Iris pigment epithelial cell (primary cell): ENCODE measurements at regions not wholly inside any gene's neighbourhood (a gene's known extent, or its start where the extent isn't known, plus 50 kb on each side); places are given as distances from the start of the nearest gene placed in this dataset.
"Not testable (repeated sequence)": the region's sequence is repeated elsewhere in the genome, so short reads cannot be mapped to it uniquely, and the experiment has no call there.

Experiments
- DNase-seq: peaks from one replicate; pipeline ENCODE4 v3.0.0-alpha.2; 2011; ENCODE audit warnings: low read depth

GRCh38 chr5:174917435-174917834 is 193.1 kb downstream of the MSX2 start:
- not testable (repeated sequence) for DNase-seq

- not testable (repeated sequence) for DNase-seq
Observed at GRCh38 chr5:174916924-174917323, 192.5 kb downstream of the MSX2 start.

GRCh38 chr5:174916227-174916626 is 191.8 kb downstream of the MSX2 start:
- no peak for DNase-seq

DNA sequence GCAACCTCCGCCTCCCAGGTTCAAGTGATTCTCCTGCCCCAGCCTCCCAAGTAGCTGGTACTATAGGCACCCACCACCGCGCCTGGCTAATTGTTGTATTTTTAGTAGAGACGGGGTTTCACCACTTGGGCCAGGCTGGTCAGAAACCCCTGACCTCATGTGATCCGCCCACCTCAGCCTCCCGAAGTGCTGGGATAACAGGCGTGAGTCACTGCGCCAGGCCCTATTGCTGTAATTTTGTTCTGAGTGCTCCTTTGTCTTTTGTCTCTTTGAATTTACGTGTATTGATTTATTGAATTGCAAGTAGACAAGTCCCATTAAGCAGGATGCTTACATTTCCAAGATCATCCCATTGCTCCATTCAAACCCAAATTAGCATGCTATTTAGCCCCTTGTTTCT is 186.7 kb downstream of the MSX2 start:
- no peak for DNase-seq

DNA sequence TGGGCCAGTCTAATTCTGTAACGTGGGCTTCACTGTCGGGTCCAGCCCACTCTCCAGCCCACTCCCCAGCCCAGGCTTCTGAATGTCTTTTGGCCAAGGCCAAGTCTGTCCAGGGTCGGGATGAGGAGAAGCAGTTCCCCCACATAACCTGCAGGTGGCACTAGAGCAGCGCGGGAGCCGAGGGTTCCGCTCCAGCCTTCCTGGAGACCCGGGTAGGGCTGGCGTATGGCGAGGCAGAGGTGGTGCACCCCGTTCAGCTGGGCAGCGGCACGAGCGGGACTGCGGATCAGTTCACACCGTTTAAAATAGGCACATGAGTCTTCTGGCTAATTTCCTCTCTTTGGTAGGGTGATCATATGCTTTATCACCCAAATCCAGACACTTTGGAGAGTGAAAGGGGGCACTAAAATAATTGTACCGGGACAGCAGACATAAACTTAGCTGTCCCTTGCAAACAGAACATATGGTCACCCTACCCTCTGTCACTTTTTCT is 185.9 kb downstream of the MSX2 start:
- peak; percentile 11 for DNase-seq

DNA sequence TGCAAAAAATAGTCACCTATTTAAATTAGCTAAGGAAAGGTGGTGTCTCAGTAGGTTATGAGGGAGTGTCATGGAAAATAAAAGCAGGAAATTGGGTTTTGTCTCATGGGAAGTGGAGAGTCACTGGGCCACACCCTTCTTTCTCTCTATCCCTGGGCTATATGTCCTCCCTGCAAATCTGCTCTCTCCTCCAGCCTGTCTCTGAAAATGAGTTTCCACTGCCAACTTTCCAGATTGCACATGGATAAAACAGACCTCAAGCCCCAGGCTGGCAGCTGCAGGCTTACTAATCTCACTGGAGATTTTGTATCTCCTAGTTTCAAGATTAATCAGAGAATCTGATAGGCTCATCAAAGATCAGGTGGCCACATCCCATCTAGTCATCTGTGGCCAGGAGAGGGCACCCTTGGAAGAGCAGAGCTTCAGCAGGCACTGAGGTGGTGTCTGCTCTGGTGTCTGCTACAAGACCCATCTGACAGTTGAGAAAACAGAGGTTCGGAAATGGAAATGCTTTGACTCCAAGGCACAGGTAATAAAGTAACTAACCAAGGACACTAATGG is 178.9 kb downstream of the MSX2 start:
- DNase-seq = no peak

- no peak for DNase-seq
Observed at GRCh38 chr5:174901336-174901735, 177.0 kb downstream of the MSX2 start.

GRCh38 chr5:174900240-174900865 is 176.0 kb downstream of the MSX2 start:
- no peak for DNase-seq

- no peak for DNase-seq
Observed at GRCh38 chr5:174897281-174897950, 173.0 kb downstream of the MSX2 start.

DNA sequence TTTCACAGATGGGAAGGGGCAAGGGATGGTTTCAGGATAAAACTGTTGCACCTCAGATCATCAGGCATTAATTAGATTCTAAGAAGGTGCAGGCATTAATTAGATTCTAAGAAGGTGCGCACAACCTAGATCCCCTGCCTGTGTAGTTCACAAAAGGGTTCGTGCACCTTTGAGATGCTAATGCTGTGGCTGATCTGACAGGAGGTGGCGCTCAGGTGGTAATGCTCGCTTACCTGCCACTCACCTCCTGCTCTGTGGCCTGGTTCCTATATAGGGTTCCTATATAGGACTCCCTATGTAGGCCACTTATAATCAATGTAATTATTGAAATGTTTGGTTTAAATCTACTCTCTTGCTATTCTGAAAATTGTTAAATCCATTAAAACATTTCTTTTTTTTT is 171.0 kb downstream of the MSX2 start:
- no peak for DNase-seq

DNA sequence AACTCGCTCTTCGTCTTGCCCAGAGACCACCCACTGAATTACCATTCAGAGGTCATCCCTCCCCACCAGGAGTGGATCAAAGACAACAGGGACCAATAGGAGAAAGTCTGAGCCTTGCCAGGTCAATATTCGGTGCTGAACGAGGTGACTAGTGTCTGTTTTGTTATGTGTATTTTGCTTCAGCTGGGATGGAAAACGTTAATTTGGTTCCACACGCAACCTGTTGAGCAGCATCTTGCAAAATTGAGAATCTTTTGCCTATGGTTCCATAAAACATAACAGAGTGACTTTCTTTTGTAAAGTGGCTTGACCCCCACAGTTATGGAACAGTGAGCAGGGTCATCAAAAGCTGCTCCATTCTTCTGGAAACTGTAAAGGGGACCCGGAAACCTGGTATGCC is 168.4 kb downstream of the MSX2 start:
- DNase-seq = no peak

DNA sequence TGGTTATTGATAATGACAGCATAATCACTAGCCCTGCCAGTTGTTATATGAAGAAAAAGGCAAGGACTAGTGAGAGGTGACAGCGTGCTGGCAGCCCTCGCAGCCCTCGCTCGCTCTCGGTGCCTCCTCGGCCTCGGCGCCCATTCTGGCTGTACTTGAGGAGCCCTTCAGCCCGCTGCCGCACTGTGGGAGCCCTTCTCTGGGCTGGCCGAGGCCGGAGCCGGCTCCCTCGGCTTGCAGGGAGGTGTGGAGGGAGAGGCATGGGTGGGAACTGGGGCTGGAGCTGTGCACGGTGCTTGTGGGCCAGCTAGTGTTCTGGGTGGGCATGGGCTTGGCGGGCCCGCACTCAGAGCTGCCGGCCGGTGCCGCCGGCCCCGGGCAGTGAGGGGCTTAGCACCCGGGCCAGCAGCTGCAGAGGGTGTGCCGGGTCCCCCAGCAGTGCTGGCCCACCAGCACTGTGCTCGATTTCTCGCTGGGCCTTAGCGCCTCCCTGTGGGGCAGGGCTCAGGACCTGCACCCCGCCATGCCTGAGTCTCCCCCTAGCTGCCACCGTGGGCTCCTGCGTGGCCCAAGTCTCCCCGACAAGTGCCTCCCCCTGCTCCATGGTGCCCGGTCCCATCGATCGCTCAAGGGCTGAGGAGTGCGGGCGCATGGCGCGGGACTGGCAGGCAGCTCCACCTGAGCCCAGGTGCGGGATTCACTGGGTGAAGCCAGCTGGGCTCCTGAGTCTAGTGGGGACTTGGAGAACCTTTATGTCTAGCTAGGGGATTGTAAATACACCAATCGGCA is 156.2 kb downstream of the MSX2 start:
- not testable (repeated sequence) for DNase-seq

DNA sequence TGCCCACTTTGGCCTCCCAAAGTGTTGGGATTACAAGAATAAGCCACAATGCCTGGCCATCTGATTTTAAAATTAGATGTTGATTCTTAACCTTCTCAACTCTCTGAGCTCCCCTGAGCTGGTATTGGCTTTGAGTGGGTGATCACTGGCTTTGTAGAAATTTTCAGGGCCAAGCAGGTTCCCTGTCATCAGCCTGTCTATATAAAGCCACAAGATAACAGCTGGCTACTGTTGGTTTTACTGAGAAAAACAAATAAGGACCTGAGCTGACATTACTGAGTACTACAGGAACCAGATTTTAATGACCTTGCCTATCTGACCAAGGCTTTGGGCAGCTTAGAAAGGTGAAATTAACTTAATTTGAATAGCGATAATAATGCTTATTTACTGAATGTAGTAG is 153.6 kb downstream of the MSX2 start:
- no peak for DNase-seq

GRCh38 chr5:174872271-174872670 is 147.9 kb downstream of the MSX2 start:
- no peak for DNase-seq

GRCh38 chr5:174852143-174852542 is 127.8 kb downstream of the MSX2 start:
- DNase-seq = no peak

DNA sequence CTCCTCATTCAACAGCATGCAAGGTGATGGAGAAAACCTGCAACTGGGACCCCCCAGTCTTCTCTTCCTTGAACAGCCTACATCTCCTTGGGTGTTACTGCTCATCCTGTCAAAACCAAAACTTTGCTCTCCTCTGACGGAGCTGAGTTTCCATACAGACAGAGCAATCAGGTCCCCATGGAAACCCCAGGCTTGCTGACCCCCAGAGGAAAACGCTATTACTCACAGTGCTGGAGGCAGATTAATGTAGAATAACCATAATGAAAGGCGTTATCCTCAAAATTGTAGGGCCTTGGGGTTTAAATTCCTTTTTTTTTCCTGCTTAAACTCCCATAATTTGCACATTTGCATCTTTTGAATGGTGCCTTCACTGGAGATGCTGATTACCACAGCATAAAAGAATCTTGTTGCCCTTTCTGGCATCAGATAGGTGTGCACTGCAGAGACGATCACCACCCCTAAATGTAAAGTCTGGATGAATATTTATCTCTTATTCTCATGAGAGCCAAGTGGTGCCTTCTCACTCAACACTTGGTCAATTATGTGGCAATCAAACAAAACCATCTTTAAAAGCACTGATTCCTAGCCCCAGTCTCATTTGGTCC is 126.3 kb downstream of the MSX2 start:
- no peak for DNase-seq

DNA sequence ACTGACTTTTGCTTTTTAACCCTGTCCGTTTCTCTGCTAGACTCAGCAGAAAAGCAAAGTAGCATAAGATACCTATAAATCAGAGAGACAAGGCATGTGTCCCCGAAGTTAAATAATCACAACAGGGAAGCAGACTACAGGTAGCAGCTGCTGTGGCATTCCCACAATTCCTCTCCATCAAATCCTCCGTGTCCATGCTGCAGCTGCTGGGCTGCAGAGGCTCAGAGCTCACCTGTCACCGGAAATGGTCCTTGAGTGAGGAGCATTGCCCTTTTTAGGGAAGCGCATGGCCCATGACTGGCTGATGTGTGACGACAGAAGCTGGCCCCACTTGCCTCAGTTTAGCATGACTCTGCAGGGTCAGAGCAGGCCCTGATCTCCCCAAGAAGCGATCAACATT is 125.0 kb downstream of the MSX2 start:
- no peak for DNase-seq

GRCh38 chr5:174844971-174845370 is 120.6 kb downstream of the MSX2 start:
- no peak for DNase-seq

GRCh38 chr5:174843263-174844250 is 119.2 kb downstream of the MSX2 start:
- no peak for DNase-seq

GRCh38 chr5:174840435-174840834 is 116.1 kb downstream of the MSX2 start:
- DNase-seq = no peak

GRCh38 chr5:174839196-174839595 is 114.8 kb downstream of the MSX2 start:
- no peak for DNase-seq
